DOHH2 (cell line): ENCODE measurements at regions not wholly inside any gene's neighbourhood (a gene's known extent, or its start where the extent isn't known, plus 50 kb on each side); places are given as distances from the start of the nearest gene placed in this dataset.

Experiments used
- H3F3A ChIP-seq: fragments of 200-600 bp; sonication (generic), shearing (Covaris generic); 2 replicates; pipeline ENCODE4 v1.6.0; 2016; ENCODE audit warnings: antibody characterized with exemption, mild to moderate bottlenecking; ENCODE audit not compliant: control insufficient read depth, insufficient read depth
- H3K27ac ChIP-seq: fragments of 200-600 bp; sonication (generic); 2 replicates; pipeline ENCODE4 v1.5.1; 2014; ENCODE audit warnings: low read depth, mild to moderate bottlenecking, low read length, moderate library complexity
- H3K27me3 ChIP-seq: fragments of 200-600 bp; sonication (generic); 2 replicates; pipeline ENCODE4 v1.6.1; 2014; ENCODE audit warnings: mild to moderate bottlenecking, low read length, mixed read lengths; ENCODE audit not compliant: control insufficient read depth
- H3K36me3 ChIP-seq: fragments of 200-600 bp; sonication (generic); 2 replicates; pipeline ENCODE4 v1.6.1; 2014; ENCODE audit warnings: mild to moderate bottlenecking, low read length, moderate library complexity, mixed read lengths; ENCODE audit not compliant: control insufficient read depth
- H3K4me1 ChIP-seq: fragments of 200-600 bp; sonication (generic); 2 replicates; pipeline ENCODE4 v1.6.1; 2014; ENCODE audit warnings: mild to moderate bottlenecking, low read length, mixed read lengths; ENCODE audit not compliant: control insufficient read depth
- H3K4me2 ChIP-seq: fragments of 200-600 bp; sonication (generic); 2 replicates; pipeline ENCODE4 v1.6.0; 2014; ENCODE audit warnings: mild to moderate bottlenecking, low read length, moderate library complexity
- H3K4me3 ChIP-seq: fragments of 200-600 bp; sonication (generic); 2 replicates; pipeline ENCODE4 v1.5.1; 2014; ENCODE audit warnings: mild to moderate bottlenecking, low read length, mixed read lengths
- H3K79me2 ChIP-seq: fragments of 200-600 bp; sonication (generic); 2 replicates; pipeline ENCODE4 v1.6.1; 2014; ENCODE audit warnings: mild to moderate bottlenecking, low read length, mixed read lengths; ENCODE audit not compliant: control insufficient read depth
- H3K9me2 ChIP-seq: fragments of 200-600 bp; sonication (generic); replicated peaks from 2 replicates; pipeline ENCODE4 v1.6.1; 2014; ENCODE audit warnings: mild to moderate bottlenecking, low read length, mixed read lengths; ENCODE audit not compliant: control insufficient read depth
- H3K9me3 ChIP-seq: fragments of 200-600 bp; sonication (generic); 2 replicates; pipeline ENCODE4 v1.6.1; 2014; ENCODE audit warnings: antibody characterized with exemption, low read length, mixed read lengths; ENCODE audit not compliant: control insufficient read depth, insufficient read depth
- H4K20me1 ChIP-seq: fragments of 200-600 bp; sonication (generic); 2 replicates; pipeline ENCODE4 v1.6.0; 2014; ENCODE audit warnings: low read depth, mild to moderate bottlenecking, antibody characterized with exemption, low read length, moderate library complexity; ENCODE audit not compliant: control insufficient read depth, insufficient read depth
- EZH2phosphoT487 ChIP-seq: fragments of 200-600 bp; sonication (generic); IDR thresholded peaks from 2 replicates; pipeline ENCODE4 v1.6.1; 2017; ENCODE audit warnings: borderline replicate concordance, mild to moderate bottlenecking, antibody characterized with exemption, low read length, moderate library complexity, mixed read lengths
- TF ChIP-seq, protein P1 (sequence below): fragments of 200-600 bp; sonication (generic); IDR thresholded peaks from one replicate; pipeline ENCODE4 v1.5.1; 2014; ENCODE audit warnings: antibody characterized with exemption, mild to moderate bottlenecking, low read depth, low read length; ENCODE audit not compliant: poor library complexity, severe bottlenecking

- H3K27me3 ChIP-seq = no peaks in the 10 kb centered on the region
- no peak overlapping the region for H3K4me3 ChIP-seq
- H3K4me1 ChIP-seq = no peaks in the 10 kb centered on the region
- H3F3A ChIP-seq = no peaks in the 10 kb centered on the region
- no peaks in the 10 kb centered on the region for H3K9me3 ChIP-seq
- no peak overlapping the region for H3K27ac ChIP-seq
- H3K9me2 ChIP-seq = no peaks in the 10 kb centered on the region
- no peak overlapping the region for H3K4me2 ChIP-seq
- no peaks in the 10 kb centered on the region for H3K79me2 ChIP-seq
- H3K36me3 ChIP-seq = no peaks in the 10 kb centered on the region
- H4K20me1 ChIP-seq = no peaks in the 10 kb centered on the region
- TF ChIP-seq, protein P1, sequence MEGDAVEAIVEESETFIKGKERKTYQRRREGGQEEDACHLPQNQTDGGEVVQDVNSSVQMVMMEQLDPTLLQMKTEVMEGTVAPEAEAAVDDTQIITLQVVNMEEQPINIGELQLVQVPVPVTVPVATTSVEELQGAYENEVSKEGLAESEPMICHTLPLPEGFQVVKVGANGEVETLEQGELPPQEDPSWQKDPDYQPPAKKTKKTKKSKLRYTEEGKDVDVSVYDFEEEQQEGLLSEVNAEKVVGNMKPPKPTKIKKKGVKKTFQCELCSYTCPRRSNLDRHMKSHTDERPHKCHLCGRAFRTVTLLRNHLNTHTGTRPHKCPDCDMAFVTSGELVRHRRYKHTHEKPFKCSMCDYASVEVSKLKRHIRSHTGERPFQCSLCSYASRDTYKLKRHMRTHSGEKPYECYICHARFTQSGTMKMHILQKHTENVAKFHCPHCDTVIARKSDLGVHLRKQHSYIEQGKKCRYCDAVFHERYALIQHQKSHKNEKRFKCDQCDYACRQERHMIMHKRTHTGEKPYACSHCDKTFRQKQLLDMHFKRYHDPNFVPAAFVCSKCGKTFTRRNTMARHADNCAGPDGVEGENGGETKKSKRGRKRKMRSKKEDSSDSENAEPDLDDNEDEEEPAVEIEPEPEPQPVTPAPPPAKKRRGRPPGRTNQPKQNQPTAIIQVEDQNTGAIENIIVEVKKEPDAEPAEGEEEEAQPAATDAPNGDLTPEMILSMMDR = no peak
- no peak for TF ChIP-seq EZH2phosphoT487
These were observed 125.8 kb upstream of the ZNF385D start for GRCh38 chr3:21876782-21877181.

DNA sequence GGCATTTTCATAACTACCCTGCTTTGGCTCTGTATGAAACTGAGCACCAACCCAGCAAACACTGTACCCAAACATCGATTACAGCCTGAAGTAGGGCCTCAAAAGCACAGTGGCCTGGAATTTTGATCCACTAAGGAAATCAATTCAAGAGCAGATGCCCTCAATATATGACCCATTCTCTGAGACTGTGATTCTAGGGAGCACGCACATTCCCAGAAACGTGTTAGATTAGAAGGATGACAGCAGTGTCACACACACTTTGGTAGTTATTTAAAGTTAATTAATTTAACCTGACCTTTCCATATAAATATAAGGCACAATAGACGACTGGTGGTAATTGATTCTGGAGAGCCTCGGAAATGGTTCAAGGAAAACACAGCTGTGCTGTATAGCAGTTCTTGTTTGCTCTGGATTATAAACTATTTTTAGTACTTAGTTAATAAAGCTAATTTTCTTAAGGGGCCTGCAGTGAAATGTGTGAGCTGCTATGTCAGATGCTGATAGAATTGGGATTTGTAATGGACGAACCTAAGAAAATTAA, 126.3 kb upstream of the ZNF385D start:
- H3K9me2 ChIP-seq = no peaks in the 10 kb centered on the region
- H3K4me1 ChIP-seq = no peaks in the 10 kb centered on the region
- no peak overlapping the region for H3K27ac ChIP-seq
- H4K20me1 ChIP-seq = no peaks in the 10 kb centered on the region
- H3K4me2 ChIP-seq = no peak overlapping the region
- no peaks in the 10 kb centered on the region for H3K9me3 ChIP-seq
- no peaks in the 10 kb centered on the region for H3K36me3 ChIP-seq
- H3K79me2 ChIP-seq = no peaks in the 10 kb centered on the region
- TF ChIP-seq EZH2phosphoT487 = no peak
- TF ChIP-seq, protein P1 = no peak
- no peaks in the 10 kb centered on the region for H3F3A ChIP-seq
- no peaks in the 10 kb centered on the region for H3K27me3 ChIP-seq
- H3K4me3 ChIP-seq = no peak overlapping the region

GRCh38 chr3:21879184-21879886, 128.3 kb upstream of the ZNF385D start:
- Histone ChIP-seq H3K9me3 (no peaks in the 10 kb centered on the region), H3K9me2 (no peaks in the 10 kb centered on the region), H3K4me3 (no peak overlapping the region), H3F3A (no peaks in the 10 kb centered on the region), H3K4me1 (no peaks in the 10 kb centered on the region), H3K27me3 (no peaks in the 10 kb centered on the region), H3K36me3 (no peaks in the 10 kb centered on the region), H3K4me2 (no peak overlapping the region), H3K27ac (no peak overlapping the region), H3K79me2 (no peaks in the 10 kb centered on the region), H4K20me1 (no peaks in the 10 kb centered on the region)
- no peak for TF ChIP-seq EZH2phosphoT487
- TF ChIP-seq, protein P1 = no peak
